ENCODE measurements at regions not wholly inside any gene's neighbourhood (a gene's known extent, or its start where the extent isn't known, plus 50 kb on each side); places are given as distances from the start of the nearest gene placed in this dataset.

DNA sequence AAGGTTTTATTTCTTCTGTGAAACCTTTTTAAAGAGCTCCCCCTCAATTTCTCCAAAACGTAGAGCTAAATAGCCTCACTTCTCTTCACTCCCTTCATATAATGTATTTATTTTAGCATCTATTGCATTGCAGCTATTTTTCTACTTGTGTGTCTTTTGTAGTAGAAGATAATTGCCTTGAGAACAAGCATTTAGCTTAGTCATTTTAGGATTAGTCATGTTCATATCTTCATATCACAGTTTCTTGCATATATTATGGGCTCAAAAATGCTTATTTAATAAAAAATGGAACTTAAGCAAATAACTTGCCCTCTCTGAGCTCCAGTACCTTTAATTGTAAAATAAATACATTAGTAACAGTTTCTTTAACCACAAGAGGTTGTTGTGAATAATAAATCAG, 72.1 kb upstream of the SPANXC start:
- Histone ChIP-seq H4K91ac (ENCODE audit: insufficient read length, low read depth, low read length) (no peak overlapping the region), H2BK20ac (ENCODE audit: low read depth, low read length, poor library complexity, severe bottlenecking) (no peak overlapping the region), H2BK5ac (ENCODE audit: insufficient read length, low read length) (no peak overlapping the region), H2AFZ (ENCODE audit: low read length) (no peak overlapping the region), H3K79me2 (ENCODE audit: insufficient read depth, low read length) (no peaks in the 10 kb centered on the region), H4K8ac (replicated peaks; ENCODE audit: insufficient read length, low read depth, low read length) (no peak overlapping the region), H3K18ac (ENCODE audit: insufficient read length, low read depth, low read length) (no peak overlapping the region), H4K20me1 (ENCODE audit: control insufficient read depth, insufficient read depth, insufficient read length) (no peaks in the 10 kb centered on the region), H3K23me2 (ENCODE audit: insufficient read length, low read depth, low read length, poor library complexity, severe bottlenecking) (no peaks in the 10 kb centered on the region), H3K4me2 (ENCODE audit: insufficient read depth, insufficient read length, low read length) (no peak overlapping the region), H3K56ac (ENCODE audit: insufficient read length, low read depth, low read length) (no peak overlapping the region), H3K79me1 (ENCODE audit: insufficient read depth, low read depth, low read length, poor library complexity, severe bottlenecking) (no peaks in the 10 kb centered on the region), H3T11ph (ENCODE audit: low read length) (no peak overlapping the region), H2AK5ac (ENCODE audit: insufficient read length, low read length) (no peak overlapping the region), H3K9me3 (ENCODE audit: control insufficient read depth, low read depth, low read length) (peaks cover 22% of the 10 kb centered on the region), H3K4ac (ENCODE audit: low read depth, low read length) (no peak overlapping the region), H2BK120ac (ENCODE audit: low read depth, low read length, poor library complexity, severe bottlenecking) (no peak overlapping the region), H4K5ac (ENCODE audit: insufficient read length, low read depth, low read length) (no peak overlapping the region), H3K27ac (ENCODE audit: insufficient read length, low read depth, low read length) (no peak overlapping the region), H3K9ac (ENCODE audit: extremely low read depth, insufficient read length, low read length) (no peak overlapping the region), H3K27me3 (ENCODE audit: insufficient read depth, low read length) (no peaks in the 10 kb centered on the region), H2BK15ac (ENCODE audit: low read depth, low read length) (no peak overlapping the region), H3K14ac (ENCODE audit: insufficient read depth, low read length) (no peak overlapping the region), H3K23ac (ENCODE audit: insufficient read length, low read depth, low read length) (no peak overlapping the region), H2BK12ac (ENCODE audit: insufficient read length, low read depth, low read length) (no peak overlapping the region), H3K4me1 (ENCODE audit: insufficient read depth, low read length) (no peaks in the 10 kb centered on the region)
- TF ChIP-seq, protein P1, sequence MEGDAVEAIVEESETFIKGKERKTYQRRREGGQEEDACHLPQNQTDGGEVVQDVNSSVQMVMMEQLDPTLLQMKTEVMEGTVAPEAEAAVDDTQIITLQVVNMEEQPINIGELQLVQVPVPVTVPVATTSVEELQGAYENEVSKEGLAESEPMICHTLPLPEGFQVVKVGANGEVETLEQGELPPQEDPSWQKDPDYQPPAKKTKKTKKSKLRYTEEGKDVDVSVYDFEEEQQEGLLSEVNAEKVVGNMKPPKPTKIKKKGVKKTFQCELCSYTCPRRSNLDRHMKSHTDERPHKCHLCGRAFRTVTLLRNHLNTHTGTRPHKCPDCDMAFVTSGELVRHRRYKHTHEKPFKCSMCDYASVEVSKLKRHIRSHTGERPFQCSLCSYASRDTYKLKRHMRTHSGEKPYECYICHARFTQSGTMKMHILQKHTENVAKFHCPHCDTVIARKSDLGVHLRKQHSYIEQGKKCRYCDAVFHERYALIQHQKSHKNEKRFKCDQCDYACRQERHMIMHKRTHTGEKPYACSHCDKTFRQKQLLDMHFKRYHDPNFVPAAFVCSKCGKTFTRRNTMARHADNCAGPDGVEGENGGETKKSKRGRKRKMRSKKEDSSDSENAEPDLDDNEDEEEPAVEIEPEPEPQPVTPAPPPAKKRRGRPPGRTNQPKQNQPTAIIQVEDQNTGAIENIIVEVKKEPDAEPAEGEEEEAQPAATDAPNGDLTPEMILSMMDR (conservative IDR thresholded peaks at IDR 0.05), result no peak
- no CpG with 5 or more reads among the region's 1 CpG for WGBS (ENCODE audit: extremely low coverage, insufficient read length, low lambda C conversion rate)
- no peaks in the 10 kb centered on the region for H3K4me1 Mint-ChIP-seq
- H3K9me3 Mint-ChIP-seq, result peaks cover 66 to 69% of the 10 kb centered on the region in 2 experiments
- no peak for DNase-seq
- no peak overlapping the region for H3K27ac Mint-ChIP-seq
- H3K36me3 Mint-ChIP-seq (ENCODE audit: insufficient read depth in 1 of 3, low read depth in 3 of 3), result no peaks in the 10 kb centered on the region
- no peak overlapping the region for H3K4me3 Mint-ChIP-seq
- no peaks in the 10 kb centered on the region; the same call in 1 of the 2 replicates for H3K27me3 Mint-ChIP-seq (ENCODE audit: low read depth)
